ENCODE measurements at regions not wholly inside any gene's neighbourhood (a gene's known extent, or its start where the extent isn't known, plus 50 kb on each side); places are given as distances from the start of the nearest gene placed in this dataset.
"Not testable (repeated sequence)": the region's sequence is repeated elsewhere in the genome, so short reads cannot be mapped to it uniquely, and the experiment has no call there.

GRCh38 chr6:4363656-4364055 lies 228.3 kb upstream of the ECI2 start:
- TF ChIP-seq CTCF (IDR thresholded peaks at IDR 0.05; ENCODE audit: insufficient read depth, low read length) = no peak
- no peak for DNase-seq (ENCODE audit: low read depth)
- no peak overlapping the region for H3K4me3 ChIP-seq (ENCODE audit: low read depth, low read length)

GRCh38 chr6:4362326-4362725 lies 227.0 kb upstream of the ECI2 start:
- DNase-seq (ENCODE audit: low read depth) = no peak
- H3K4me3 ChIP-seq (ENCODE audit: low read depth, low read length) = no peak overlapping the region
- TF ChIP-seq CTCF (IDR thresholded peaks at IDR 0.05; ENCODE audit: insufficient read depth, low read length) = no peak

GRCh38 chr6:4360920-4361319 lies 225.5 kb upstream of the ECI2 start:
- TF ChIP-seq CTCF (IDR thresholded peaks at IDR 0.05; ENCODE audit: insufficient read depth, low read length) = no peak
- no peak overlapping the region for H3K4me3 ChIP-seq (ENCODE audit: low read depth, low read length)
- DNase-seq (ENCODE audit: low read depth) = no peak

- no peak for TF ChIP-seq CTCF (IDR thresholded peaks at IDR 0.05; ENCODE audit: insufficient read depth, low read length)
- peak overlapping the region; percentile 22 for H3K4me3 ChIP-seq (ENCODE audit: low read depth, low read length)
- DNase-seq (ENCODE audit: low read depth) = peak; percentile 52
Measured at GRCh38 chr6:4359108-4359730, 223.8 kb upstream of the ECI2 start.

GRCh38 chr6:4358414-4359107 lies 223.2 kb upstream of the ECI2 start:
- H3K4me3 ChIP-seq (ENCODE audit: low read depth, low read length) = peak overlapping the region; percentile 22

GRCh38 chr6:4357660-4358152 lies 222.3 kb upstream of the ECI2 start:
- not testable (repeated sequence) for H3K4me3 ChIP-seq (ENCODE audit: low read depth, low read length); DNase-seq (ENCODE audit: low read depth)

More at GRCh38 chr6:4358414-4359107, 223.2 kb upstream of the ECI2 start:
- DNase-seq (ENCODE audit: low read depth) = peak; percentile 100
- no peak for TF ChIP-seq CTCF (IDR thresholded peaks at IDR 0.05; ENCODE audit: insufficient read depth, low read length)

GRCh38 chr6:4356899-4357659 lies 221.7 kb upstream of the ECI2 start:
- no peak overlapping the region for H3K4me3 ChIP-seq (ENCODE audit: low read depth, low read length)
- no peak for TF ChIP-seq CTCF (IDR thresholded peaks at IDR 0.05; ENCODE audit: insufficient read depth, low read length)
- DNase-seq (ENCODE audit: low read depth) = no peak

Measured in fibroblast of the aortic adventitia (primary cell).